ENCODE measurements at regions not wholly inside any gene's neighbourhood (a gene's known extent, or its start where the extent isn't known, plus 50 kb on each side); places are given as distances from the start of the nearest gene placed in this dataset.

DNA sequence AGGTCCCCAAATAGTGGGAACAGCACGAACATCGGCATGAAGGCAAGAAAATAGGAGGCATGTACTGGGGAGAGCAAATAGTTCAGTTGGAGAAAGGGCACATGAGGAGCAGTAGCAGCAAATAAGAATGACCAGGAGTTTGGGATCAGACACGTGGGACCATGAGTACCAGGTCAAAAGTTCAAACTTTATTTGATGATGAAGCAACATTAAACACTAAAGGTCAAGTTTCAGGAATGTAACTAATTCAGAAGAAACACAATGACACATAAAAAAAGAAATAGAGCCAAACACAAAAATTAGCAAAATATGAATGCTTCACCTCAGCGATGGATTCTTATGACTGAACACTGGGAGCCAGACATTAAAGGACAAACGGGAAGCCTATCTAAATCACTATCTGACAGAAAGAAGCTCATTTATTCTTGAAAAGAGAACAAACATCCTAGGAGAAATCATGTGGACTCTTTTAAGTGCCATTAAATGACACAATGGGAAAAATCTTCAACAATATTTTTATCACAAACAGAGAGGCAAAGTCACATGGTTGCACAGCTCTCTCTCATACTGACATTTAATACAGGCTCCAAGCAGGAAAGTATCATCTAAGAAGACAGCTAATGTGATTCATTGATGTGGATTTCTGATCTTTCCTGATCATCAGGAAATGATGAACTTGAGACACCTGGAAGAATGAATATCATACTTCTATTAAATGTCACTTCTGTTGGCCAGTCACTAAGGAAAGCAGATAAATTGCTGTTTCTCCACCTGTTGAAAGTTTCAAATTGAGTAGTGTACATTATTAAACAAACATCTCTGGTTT is 216.9 kb upstream of the THBS1 start:
- no peak for TF ChIP-seq POLR2A (IDR thresholded peaks at IDR 0.05)
- TF ChIP-seq, protein P1, sequence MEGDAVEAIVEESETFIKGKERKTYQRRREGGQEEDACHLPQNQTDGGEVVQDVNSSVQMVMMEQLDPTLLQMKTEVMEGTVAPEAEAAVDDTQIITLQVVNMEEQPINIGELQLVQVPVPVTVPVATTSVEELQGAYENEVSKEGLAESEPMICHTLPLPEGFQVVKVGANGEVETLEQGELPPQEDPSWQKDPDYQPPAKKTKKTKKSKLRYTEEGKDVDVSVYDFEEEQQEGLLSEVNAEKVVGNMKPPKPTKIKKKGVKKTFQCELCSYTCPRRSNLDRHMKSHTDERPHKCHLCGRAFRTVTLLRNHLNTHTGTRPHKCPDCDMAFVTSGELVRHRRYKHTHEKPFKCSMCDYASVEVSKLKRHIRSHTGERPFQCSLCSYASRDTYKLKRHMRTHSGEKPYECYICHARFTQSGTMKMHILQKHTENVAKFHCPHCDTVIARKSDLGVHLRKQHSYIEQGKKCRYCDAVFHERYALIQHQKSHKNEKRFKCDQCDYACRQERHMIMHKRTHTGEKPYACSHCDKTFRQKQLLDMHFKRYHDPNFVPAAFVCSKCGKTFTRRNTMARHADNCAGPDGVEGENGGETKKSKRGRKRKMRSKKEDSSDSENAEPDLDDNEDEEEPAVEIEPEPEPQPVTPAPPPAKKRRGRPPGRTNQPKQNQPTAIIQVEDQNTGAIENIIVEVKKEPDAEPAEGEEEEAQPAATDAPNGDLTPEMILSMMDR (IDR thresholded peaks at IDR 0.05) = no peak

Data from esophagus squamous epithelium (tissue), 4 donors.